ENCODE measurements at regions not wholly inside any gene's neighbourhood (a gene's known extent, or its start where the extent isn't known, plus 50 kb on each side); places are given as distances from the start of the nearest gene placed in this dataset.
"Not testable (repeated sequence)": the region's sequence is repeated elsewhere in the genome, so short reads cannot be mapped to it uniquely, and the experiment has no call there.

DNA sequence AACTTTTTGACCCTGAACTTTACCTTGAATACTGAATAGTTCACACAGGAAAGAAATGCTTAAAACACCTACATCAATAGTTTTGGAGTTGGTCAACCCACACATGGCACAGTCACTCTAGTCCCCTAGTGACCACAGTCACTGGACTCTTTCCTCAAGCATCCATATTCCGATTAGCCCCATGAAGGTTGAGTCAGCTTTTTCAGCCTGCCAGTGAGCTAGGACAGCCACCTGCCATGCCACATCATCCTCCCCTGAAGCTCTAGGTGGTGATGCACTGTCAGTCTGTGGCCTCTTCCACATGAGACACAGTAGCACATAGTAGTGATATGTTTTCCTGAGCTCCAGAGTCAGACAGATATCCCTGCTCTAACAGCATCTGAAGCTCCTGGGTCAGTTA is 537.2 kb downstream of the XPNPEP1 start:
- no peak for DNase-seq

DNA sequence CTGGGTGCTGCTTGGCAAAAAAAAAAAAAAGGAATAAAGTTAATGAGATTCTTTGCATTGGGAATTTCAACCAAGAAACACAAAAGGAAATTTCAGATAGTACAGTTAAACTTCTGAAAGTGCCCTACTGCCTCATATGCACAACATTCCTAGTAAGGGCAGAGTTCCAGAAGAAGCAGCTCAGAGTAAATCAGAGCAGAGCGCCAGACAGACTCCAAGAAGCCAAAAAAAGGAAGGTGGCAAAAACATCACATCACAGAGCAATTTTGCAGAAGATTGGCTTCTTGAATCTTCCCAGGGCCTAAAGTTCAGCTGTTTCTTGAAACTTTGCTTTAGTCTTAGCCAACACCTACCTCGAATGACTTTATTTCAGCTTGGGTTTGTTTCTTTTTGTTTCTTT is 544.1 kb downstream of the XPNPEP1 start:
- DNase-seq, result no peak

DNA sequence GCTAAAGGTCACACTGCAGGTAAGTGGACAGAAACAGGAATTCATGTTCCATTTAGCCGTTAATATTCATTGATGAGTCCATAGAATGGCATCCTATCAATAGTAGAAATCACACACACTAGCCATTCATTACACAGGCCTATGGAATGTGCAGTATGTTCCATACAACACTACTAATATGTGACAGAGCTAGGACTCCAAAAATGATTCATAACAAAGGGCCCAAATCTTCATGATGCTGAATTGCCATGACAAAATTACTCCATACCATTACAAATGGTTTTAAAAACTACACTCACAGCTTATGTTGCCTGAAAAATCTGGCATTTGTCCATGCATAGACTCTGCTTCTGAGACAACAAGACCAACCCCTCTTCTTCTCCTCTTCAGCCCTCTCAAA is 549.1 kb downstream of the XPNPEP1 start:
- DNase-seq, result no peak

GRCh38 chr10:109359316-109359715 is 564.0 kb downstream of the XPNPEP1 start:
- no peak for DNase-seq

GRCh38 chr10:109358325-109358724 is 565.0 kb downstream of the XPNPEP1 start:
- DNase-seq, result no peak

DNA sequence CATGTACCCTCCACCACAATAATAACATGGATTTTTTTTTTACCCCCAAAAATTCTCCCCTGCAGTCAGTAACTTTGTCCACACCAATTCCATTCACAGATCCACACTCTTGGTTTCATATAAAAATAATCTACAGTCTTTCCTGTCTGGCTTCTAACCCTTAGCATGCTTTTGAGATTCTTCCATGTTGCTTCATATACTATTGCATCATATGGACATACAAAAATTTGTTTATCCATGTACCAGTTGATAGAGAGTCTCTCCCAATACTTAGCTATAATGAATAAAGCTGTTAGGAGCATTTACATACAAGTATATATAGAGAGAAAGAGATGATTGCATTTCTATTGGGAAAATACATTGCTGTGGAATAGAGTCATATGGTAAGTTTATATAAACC is 575.0 kb downstream of the XPNPEP1 start:
- DNase-seq, result no peak

DNA sequence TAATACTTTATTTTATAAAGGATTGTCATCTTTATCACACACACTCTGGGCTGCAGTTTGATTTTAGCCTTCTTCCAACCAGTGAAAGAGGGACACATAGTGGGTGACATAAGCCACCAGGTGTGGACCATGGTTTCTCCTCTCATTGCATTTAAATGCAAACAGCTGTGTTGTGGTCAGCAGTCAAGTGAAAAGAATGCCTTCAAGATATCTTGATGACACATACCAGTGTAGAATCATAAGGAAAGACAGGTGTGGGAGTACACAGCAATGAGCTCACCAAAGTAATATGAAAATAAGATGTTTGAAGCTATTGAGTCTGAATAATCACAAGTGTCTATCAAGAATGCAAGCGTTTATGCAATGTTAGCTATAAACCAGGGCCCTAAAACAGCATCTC is 580.0 kb downstream of the XPNPEP1 start:
- no peak for DNase-seq

DNA sequence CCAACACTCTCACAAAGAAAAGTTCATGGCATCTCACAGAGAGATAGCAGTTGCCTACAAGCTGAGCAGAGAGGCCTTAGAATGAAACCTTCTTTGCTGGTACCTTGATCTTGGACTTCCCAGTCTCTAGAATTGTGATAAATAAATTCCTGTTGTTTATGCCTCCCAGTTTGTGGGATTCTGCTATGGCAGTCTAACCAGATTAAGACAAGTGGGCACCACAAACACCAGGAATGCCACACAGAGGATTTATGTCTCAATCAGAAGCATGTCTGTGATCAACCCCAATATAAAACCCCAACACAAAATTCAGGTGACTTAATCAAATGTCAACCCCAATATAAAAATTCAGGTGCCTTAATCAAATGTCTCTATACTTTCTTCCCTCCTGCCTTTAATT is 581.3 kb downstream of the XPNPEP1 start:
- DNase-seq, result no peak

- DNase-seq, result no peak
These were observed 595.3 kb downstream of the XPNPEP1 start for GRCh38 chr10:109328001-109328400.

- DNase-seq, result no peak
These were observed 596.0 kb downstream of the XPNPEP1 start for GRCh38 chr10:109327266-109327665.

GRCh38 chr10:109324721-109325120 is 598.6 kb downstream of the XPNPEP1 start:
- DNase-seq, result no peak

DNA sequence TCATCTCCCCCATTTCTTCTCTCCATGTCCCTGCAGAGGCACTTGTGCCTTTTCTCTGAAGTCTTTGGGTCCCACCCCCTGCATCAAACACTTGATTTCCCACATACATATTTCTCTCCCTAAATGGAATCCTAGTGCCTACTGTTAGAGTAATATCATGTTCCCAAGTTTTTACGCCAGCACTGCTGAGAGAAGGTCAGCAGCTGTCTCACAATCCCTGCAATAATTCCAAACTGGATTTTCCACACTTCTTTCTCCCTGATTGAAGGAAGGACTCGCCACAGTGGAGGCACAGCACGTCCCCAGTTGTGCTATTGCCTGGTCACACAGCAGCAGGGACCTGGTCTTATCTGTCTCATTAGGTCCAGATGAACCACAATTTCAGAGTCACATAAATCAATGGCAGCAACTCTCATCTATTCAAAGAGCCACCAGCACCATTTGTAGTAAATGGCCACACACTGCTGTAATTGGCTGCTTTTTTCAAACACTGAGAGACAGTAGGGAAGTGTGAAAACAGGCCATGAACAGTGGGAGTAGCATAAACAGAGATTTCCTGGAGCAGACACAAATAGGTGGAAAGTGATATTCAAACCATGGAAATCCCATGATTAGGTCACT is 605.5 kb downstream of the XPNPEP1 start:
- no peak for DNase-seq

GRCh38 chr10:109314016-109314415 is 609.3 kb downstream of the XPNPEP1 start:
- not testable (repeated sequence) for DNase-seq

GRCh38 chr10:109312555-109312954 is 610.8 kb downstream of the XPNPEP1 start:
- not testable (repeated sequence) for DNase-seq

DNA sequence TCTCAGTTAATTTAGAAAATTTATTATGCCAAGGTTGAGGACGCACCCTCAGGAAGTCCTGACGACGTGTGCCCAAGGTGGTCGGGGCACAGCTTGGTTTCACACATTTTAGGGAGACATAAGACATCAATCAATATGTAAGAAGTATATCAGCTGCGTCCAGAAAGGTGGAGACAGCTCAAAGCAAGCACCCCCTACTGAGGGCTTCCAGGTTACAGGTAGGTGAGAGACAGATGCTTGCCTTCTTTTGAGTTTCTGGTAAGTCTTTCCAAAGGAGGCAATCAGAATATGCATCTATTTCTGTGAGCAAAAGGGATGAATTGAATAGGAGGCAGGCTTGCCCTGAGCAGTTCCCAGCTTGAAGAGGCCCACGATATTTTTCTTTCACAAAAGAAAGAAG is 614.3 kb downstream of the XPNPEP1 start:
- DNase-seq, result no peak

GRCh38 chr10:109307102-109307501 is 616.2 kb downstream of the XPNPEP1 start:
- not testable (repeated sequence) for DNase-seq

- DNase-seq, result no peak
These were observed 616.6 kb downstream of the XPNPEP1 start for GRCh38 chr10:109306698-109307097.

DNA sequence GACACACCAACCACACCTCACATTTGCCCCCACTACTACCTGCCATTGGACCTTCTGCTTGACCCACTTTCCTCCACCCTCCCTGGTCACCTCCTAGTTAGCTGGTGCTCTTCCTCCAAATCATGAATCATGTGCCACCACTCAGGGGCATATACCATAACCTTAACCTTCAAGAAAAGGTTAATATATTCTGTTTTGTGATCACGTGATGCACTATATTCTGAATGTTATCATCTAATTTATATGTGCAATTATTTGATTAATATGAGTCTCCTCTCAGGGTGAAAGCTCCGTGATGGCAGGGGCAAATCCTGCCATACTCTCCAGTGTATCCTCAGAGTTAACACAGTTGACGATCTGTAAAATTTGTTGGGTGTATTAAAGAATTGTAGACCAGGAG is 635.5 kb downstream of the XPNPEP1 start:
- no peak for DNase-seq

- DNase-seq, result no peak
These were observed 640.8 kb downstream of the XPNPEP1 start for GRCh38 chr10:109282510-109282909.

GRCh38 chr10:109281347-109281746 is 642.0 kb downstream of the XPNPEP1 start:
- DNase-seq, result no peak

DNA sequence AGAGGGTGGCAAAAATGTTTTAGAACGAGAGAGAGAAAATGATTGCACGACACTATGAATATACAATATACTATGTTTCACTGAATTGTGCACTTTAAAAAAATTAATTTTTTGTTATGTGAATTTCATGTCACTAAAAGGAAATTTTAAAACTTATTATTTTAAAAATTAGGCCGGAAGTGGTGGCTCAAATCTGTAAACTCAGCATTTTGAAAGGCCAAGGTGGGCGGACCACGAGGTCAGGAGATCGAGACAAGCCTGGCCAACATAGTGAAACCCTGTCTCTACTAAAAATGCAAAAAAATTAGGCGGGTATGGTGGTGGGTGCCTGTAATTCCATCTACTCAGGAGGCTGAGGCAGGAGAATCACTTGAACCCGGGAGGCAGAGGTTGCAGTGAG is 642.5 kb downstream of the XPNPEP1 start:
- no peak for DNase-seq

- DNase-seq, result no peak
These were observed 645.9 kb downstream of the XPNPEP1 start for GRCh38 chr10:109277456-109277855.

DNA sequence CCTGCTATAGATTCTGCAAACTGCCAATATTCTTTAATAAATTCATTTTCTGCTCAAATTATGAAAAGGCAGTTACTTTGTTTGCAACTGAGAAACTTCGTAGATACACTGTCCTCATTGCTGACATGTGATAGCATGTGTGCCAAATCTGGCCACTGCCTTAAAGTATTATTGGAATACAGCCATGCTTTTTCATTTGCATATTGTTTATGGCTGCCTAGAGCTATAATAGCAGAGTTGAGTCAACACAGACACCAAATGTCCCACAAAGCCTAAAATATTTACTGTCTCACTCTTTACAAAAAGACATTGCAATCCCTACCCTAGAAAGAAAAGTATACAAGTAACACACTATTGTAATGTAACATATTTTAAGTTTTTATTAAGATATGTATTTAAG is 647.4 kb downstream of the XPNPEP1 start:
- no peak for DNase-seq

GRCh38 chr10:109274681-109275080 is 648.6 kb downstream of the XPNPEP1 start:
- no peak for DNase-seq

DNA sequence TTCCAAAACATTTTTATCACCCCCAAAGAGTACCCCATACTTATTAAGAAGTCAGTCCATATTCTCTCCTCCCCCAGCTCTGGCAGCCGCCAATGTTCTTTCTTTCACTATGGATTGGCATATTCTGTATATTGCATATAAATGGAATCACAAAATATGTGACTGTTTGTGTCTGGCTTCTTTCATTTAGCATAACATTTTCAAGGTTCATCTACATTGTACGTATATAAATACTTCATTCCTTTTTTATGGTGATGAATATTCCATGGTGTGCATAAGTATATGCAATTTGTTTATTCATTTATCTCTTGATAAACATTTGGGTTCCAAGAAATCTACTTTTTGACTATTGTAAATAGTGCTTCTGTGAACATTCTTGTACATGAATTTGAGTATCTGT is 653.1 kb downstream of the XPNPEP1 start:
- DNase-seq, result no peak

GRCh38 chr10:109264004-109264403 is 659.3 kb downstream of the XPNPEP1 start:
- DNase-seq, result no peak

Measured in stimulated activated CD8-positive, alpha-beta memory T cell treated with anti-CD3 and anti-CD28 coated beads, Interleukin-4, amount 100 ng/mL, for 48 hours (primary cell).